HEK293 (cell line): ENCODE measurements at regions not wholly inside any gene's neighbourhood (a gene's known extent, or its start where the extent isn't known, plus 50 kb on each side); places are given as distances from the start of the nearest gene placed in this dataset.

ENCODE experiments used
- CTCF ChIA-PET: fragments of 350-600 bp; formaldehyde crosslinking; extraction: SDS; loops from one replicate; lab custom pipeline; 2021; ENCODE audit warnings: antibody characterized with exemption; lab: Yijun Ruan, JAX
- POLR2A ChIA-PET: fragments of 300-600 bp; formaldehyde crosslinking; extraction: SDS; loops from one replicate; lab custom pipeline; 2020; ENCODE audit warnings: antibody characterized with exemption, inconsistent platforms; lab: Yijun Ruan, JAX
- H3K27ac ChIP-seq: fragments of 200-500 bp; sonication (Bioruptor generic); 2 replicates; pipeline ENCODE4 v1.5.1; 2014; ENCODE audit warnings: low read depth, low read length, control low read depth, inconsistent platforms; ENCODE audit errors: extremely low read depth
- H3K36me3 ChIP-seq, 2 experiments: fragments of 200-500 bp in 1 of 2; sonication (Bioruptor generic) in 1 of 2; 1 replicate in 1 of 2; 2 replicates in 1 of 2; pipeline ENCODE4 v1.5.1; 2014 to 2017; ENCODE audit warnings: inconsistent platforms in 2 of 2, low read length in 2 of 2; ENCODE audit not compliant: control insufficient read depth in 2 of 2, insufficient read depth in 1 of 2
- H3K4me1 ChIP-seq: fragments of 200-500 bp; sonication (Bioruptor generic); 2 replicates; pipeline ENCODE4 v1.5.1; 2014; ENCODE audit warnings: mild to moderate bottlenecking, low read length, inconsistent platforms; ENCODE audit not compliant: control insufficient read depth, insufficient read depth
- H3K4me3 ChIP-seq: 2 replicates; pipeline ENCODE4 v1.5.1; 2011; ENCODE audit warnings: low read depth, mild to moderate bottlenecking, control low read depth, low read length, moderate library complexity
- H3K9me3 ChIP-seq: fragments of 200-500 bp; sonication (Bioruptor generic); 2 replicates; pipeline ENCODE4 v1.5.1; 2014; ENCODE audit warnings: low read depth, low read length, inconsistent platforms; ENCODE audit not compliant: control insufficient read depth, insufficient read depth
- GLIS1 ChIP-seq: fragments of 450-650 bp; formaldehyde crosslinking; IDR thresholded peaks from 2 replicates; pipeline ENCODE4 v1.5.1; 2016; ENCODE audit warnings: missing biosample characterization, missing genetic modification characterization
- ZFHX2 ChIP-seq: fragments of 450-650 bp; formaldehyde crosslinking; conservative IDR thresholded peaks from 2 replicates; pipeline ENCODE4 v1.5.1; 2016; ENCODE audit warnings: missing biosample characterization, missing genetic modification characterization
- ZFP41 ChIP-seq: fragments of 450-650 bp; formaldehyde crosslinking; IDR thresholded peaks from 2 replicates; pipeline ENCODE4 v1.5.1; 2016; ENCODE audit warnings: missing biosample characterization, missing genetic modification characterization, borderline replicate concordance
- ZFP69B ChIP-seq: fragments of 450-650 bp; formaldehyde crosslinking; IDR thresholded peaks from 2 replicates; pipeline ENCODE4 v1.5.1; 2016; ENCODE audit warnings: missing biosample characterization, missing genetic modification characterization
- ZNF112 ChIP-seq: fragments of 450-650 bp; formaldehyde crosslinking; IDR thresholded peaks from 2 replicates; pipeline ENCODE4 v1.5.0; 2017; ENCODE audit warnings: missing biosample characterization, missing genetic modification characterization
- ZNF146 ChIP-seq: fragments of 450-650 bp; formaldehyde crosslinking; IDR thresholded peaks from 2 replicates; pipeline ENCODE4 v1.5.1; 2016; ENCODE audit warnings: missing biosample characterization, missing genetic modification characterization
- ZNF221 ChIP-seq: fragments of 450-650 bp; formaldehyde crosslinking; IDR thresholded peaks from 2 replicates; pipeline ENCODE4 v1.5.1; 2017; ENCODE audit warnings: missing biosample characterization, missing genetic modification characterization, borderline replicate concordance
- ZNF239 ChIP-seq: fragments of 450-650 bp; formaldehyde crosslinking; IDR thresholded peaks from 2 replicates; pipeline ENCODE4 v1.5.1; 2016; ENCODE audit warnings: missing biosample characterization, missing genetic modification characterization
- ZNF324 ChIP-seq: fragments of 450-650 bp; formaldehyde crosslinking; IDR thresholded peaks from 2 replicates; pipeline ENCODE4 v1.5.1; 2016; ENCODE audit warnings: missing biosample characterization, missing genetic modification characterization
- ZNF335 ChIP-seq: fragments of 450-650 bp; formaldehyde crosslinking; conservative IDR thresholded peaks from 2 replicates; pipeline ENCODE4 v1.5.1; 2016; ENCODE audit warnings: missing biosample characterization, missing genetic modification characterization
- ZNF544 ChIP-seq: fragments of 450-650 bp; formaldehyde crosslinking; IDR thresholded peaks from 2 replicates; pipeline ENCODE4 v1.5.0; 2017; ENCODE audit warnings: missing biosample characterization, missing genetic modification characterization
- ZNF561 ChIP-seq: fragments of 450-650 bp; IDR thresholded peaks from 2 replicates; pipeline ENCODE4 v1.5.1; 2018; ENCODE audit warnings: missing biosample characterization, missing genetic modification characterization, borderline replicate concordance
- ZNF610 ChIP-seq: fragments of 450-650 bp; formaldehyde crosslinking; IDR thresholded peaks from 2 replicates; pipeline ENCODE4 v1.5.1; 2016; ENCODE audit warnings: missing biosample characterization, missing genetic modification characterization, borderline replicate concordance
- ZNF654 ChIP-seq: fragments of 450-650 bp; formaldehyde crosslinking; IDR thresholded peaks from 2 replicates; pipeline ENCODE4 v1.5.1; 2016; ENCODE audit warnings: low read depth, missing biosample characterization, missing genetic modification characterization
- ZNF785 ChIP-seq: fragments of 450-650 bp; formaldehyde crosslinking; IDR thresholded peaks from 2 replicates; pipeline ENCODE4 v1.5.1; 2016; ENCODE audit warnings: missing biosample characterization, missing genetic modification characterization
- ZNF792 ChIP-seq: fragments of 450-650 bp; formaldehyde crosslinking; IDR thresholded peaks from 2 replicates; pipeline ENCODE4 v1.5.1; 2016; ENCODE audit warnings: missing biosample characterization, missing genetic modification characterization
- TF ChIP-seq, protein P1 (sequence below): fragments of 450-650 bp; formaldehyde crosslinking; IDR thresholded peaks from 2 replicates; pipeline ENCODE4 v1.5.0; 2017; ENCODE audit warnings: missing biosample characterization, missing genetic modification characterization, borderline replicate concordance
- TF ChIP-seq, protein P2 (sequence below): fragments of 450-650 bp; formaldehyde crosslinking; optimal IDR thresholded peaks from 2 replicates; pipeline ENCODE3; 2016; ENCODE audit warnings: missing biosample characterization, mild to moderate bottlenecking, missing genetic modification characterization
- TF ChIP-seq, protein P3 (sequence below): fragments of 450-650 bp; IDR thresholded peaks from 2 replicates; pipeline ENCODE4 v1.5.1; 2018; ENCODE audit warnings: missing biosample characterization, mild to moderate bottlenecking, missing genetic modification characterization

GRCh38 chr5:52554293-52554692 is 233.4 kb upstream of the ITGA1 start:
- Histone ChIP-seq H3K36me3 (no peaks in the 10 kb centered on the region), H3K9me3 (no peaks in the 10 kb centered on the region), H3K27ac (no peak overlapping the region), H3K4me1 (no peaks in the 10 kb centered on the region), H3K4me3 (no peak overlapping the region)
- TF ChIP-seq, protein P1, sequence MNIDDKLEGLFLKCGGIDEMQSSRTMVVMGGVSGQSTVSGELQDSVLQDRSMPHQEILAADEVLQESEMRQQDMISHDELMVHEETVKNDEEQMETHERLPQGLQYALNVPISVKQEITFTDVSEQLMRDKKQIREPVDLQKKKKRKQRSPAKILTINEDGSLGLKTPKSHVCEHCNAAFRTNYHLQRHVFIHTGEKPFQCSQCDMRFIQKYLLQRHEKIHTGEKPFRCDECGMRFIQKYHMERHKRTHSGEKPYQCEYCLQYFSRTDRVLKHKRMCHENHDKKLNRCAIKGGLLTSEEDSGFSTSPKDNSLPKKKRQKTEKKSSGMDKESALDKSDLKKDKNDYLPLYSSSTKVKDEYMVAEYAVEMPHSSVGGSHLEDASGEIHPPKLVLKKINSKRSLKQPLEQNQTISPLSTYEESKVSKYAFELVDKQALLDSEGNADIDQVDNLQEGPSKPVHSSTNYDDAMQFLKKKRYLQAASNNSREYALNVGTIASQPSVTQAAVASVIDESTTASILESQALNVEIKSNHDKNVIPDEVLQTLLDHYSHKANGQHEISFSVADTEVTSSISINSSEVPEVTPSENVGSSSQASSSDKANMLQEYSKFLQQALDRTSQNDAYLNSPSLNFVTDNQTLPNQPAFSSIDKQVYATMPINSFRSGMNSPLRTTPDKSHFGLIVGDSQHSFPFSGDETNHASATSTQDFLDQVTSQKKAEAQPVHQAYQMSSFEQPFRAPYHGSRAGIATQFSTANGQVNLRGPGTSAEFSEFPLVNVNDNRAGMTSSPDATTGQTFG (tag by site-specific recombination), result no peak
- no peak for TF ChIP-seq ZNF792 (tag by site-specific recombination)
- no peak for TF ChIP-seq ZNF324 (tag by site-specific recombination)
- no peak for TF ChIP-seq ZFP69B
- TF ChIP-seq ZNF112 (tag by site-specific recombination), result no peak
- TF ChIP-seq, protein P2, sequence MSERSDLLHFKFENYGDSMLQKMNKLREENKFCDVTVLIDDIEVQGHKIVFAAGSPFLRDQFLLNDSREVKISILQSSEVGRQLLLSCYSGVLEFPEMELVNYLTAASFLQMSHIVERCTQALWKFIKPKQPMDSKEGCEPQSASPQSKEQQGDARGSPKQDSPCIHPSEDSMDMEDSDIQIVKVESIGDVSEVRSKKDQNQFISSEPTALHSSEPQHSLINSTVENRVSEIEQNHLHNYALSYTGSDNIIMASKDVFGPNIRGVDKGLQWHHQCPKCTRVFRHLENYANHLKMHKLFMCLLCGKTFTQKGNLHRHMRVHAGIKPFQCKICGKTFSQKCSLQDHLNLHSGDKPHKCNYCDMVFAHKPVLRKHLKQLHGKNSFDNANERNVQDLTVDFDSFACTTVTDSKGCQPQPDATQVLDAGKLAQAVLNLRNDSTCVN, result no peak
- no peak for TF ChIP-seq ZNF221 (tag by site-specific recombination)
- TF ChIP-seq ZNF146, result no peak
- no peak for TF ChIP-seq ZFP41 (tag by site-specific recombination)
- no peak for TF ChIP-seq ZFHX2 (tag by site-specific recombination)
- TF ChIP-seq, protein P3, sequence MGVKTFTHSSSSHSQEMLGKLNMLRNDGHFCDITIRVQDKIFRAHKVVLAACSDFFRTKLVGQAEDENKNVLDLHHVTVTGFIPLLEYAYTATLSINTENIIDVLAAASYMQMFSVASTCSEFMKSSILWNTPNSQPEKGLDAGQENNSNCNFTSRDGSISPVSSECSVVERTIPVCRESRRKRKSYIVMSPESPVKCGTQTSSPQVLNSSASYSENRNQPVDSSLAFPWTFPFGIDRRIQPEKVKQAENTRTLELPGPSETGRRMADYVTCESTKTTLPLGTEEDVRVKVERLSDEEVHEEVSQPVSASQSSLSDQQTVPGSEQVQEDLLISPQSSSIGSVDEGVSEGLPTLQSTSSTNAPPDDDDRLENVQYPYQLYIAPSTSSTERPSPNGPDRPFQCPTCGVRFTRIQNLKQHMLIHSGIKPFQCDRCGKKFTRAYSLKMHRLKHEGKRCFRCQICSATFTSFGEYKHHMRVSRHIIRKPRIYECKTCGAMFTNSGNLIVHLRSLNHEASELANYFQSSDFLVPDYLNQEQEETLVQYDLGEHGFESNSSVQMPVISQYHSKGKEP (tag by site-specific recombination), result no peak
- TF ChIP-seq ZNF785 (tag by site-specific recombination), result no peak
- no peak for TF ChIP-seq ZNF239 (tag by site-specific recombination)
- no peak for TF ChIP-seq ZNF335 (tag by site-specific recombination)
- no peak for TF ChIP-seq ZNF610 (tag by site-specific recombination)
- no peak for TF ChIP-seq GLIS1 (tag by site-specific recombination)
- TF ChIP-seq ZNF544 (tag by site-specific recombination), result no peak
- CTCF ChIA-PET, result no interaction called here
- POLR2A ChIA-PET, result no interaction called here

GRCh38 chr5:52560366-52560765 is 227.3 kb upstream of the ITGA1 start:
- Histone ChIP-seq H3K4me3 (no peak overlapping the region), H3K4me1 (no peaks in the 10 kb centered on the region), H3K9me3 (no peaks in the 10 kb centered on the region), H3K36me3 (no peaks in the 10 kb centered on the region), H3K27ac (no peak overlapping the region)
- CTCF ChIA-PET, result interaction anchor here (0.6 to 0.9 kb wide), 7 partner anchors 13 to 1896 kb away, joined by 3 to 5 read pairs (median 3); no protein-coding TSS in a partner anchor
- TF ChIP-seq ZNF561 (tag by site-specific recombination) (no peak), ZNF654 (tag by site-specific recombination) (peak; percentile 26; the same call in 1 of the 2 replicates)
- POLR2A ChIA-PET, result no interaction called here
